Gastroesophageal sphincter (tissue), 4 donors: ENCODE measurements at regions not wholly inside any gene's neighbourhood (a gene's known extent, or its start where the extent isn't known, plus 50 kb on each side); places are given as distances from the start of the nearest gene placed in this dataset.

Experiments
- ATAC-seq: fragments of 150-250 bp; one replicate; pipeline ENCODE4 v1.9.1; 2016; ENCODE audit warnings: mild to moderate bottlenecking, moderate library complexity
- H3K27ac ChIP-seq, 4 donors: fragments of 200-600 bp; sonication (generic) in 3 of 4; 1 replicate in 3 of 4; 2 replicates in 1 of 4; pipeline ENCODE4 v1.5.1; 2016 to 2019
- H3K27me3 ChIP-seq: fragments of 200-600 bp; sonication (generic); one replicate; pipeline ENCODE4 v1.5.1; 2019
- H3K36me3 ChIP-seq, 2 donors: fragments of 200-600 bp; sonication (generic); one replicate each; pipeline ENCODE4 v1.5.1; 2019; ENCODE audit warnings: control low read depth in 1 of 2
- H3K4me1 ChIP-seq, 3 donors: fragments of 200-600 bp; sonication (generic); 1 replicate in 2 of 3; 2 replicates in 1 of 3; pipeline ENCODE4 v1.5.1; 2016 to 2019; ENCODE audit warnings: control low read depth in 2 of 3
- H3K4me3 ChIP-seq, 2 donors: fragments of 200-600 bp; sonication (generic); one replicate each; pipeline ENCODE4 v1.5.1; 2019; ENCODE audit warnings: mild to moderate bottlenecking in 1 of 2, moderate library complexity in 1 of 2
- H3K9me3 ChIP-seq, 3 donors: fragments of 200-600 bp; sonication (generic); one replicate each; pipeline ENCODE4 v1.5.1; 2017 to 2019; ENCODE audit warnings: control low read depth in 2 of 3
- EP300 ChIP-seq: sonication (generic); formaldehyde crosslinking; IDR thresholded peaks from one replicate; pipeline ENCODE4 v1.6.1; 2017; ENCODE audit warnings: antibody characterized with exemption, mild to moderate bottlenecking
- POLR2A ChIP-seq, 2 donors: fragments of 450-650 bp; IDR thresholded peaks; one replicate each; pipeline ENCODE4 v1.6.1; 2017; ENCODE audit warnings: antibody characterized with exemption in 2 of 2, mild to moderate bottlenecking in 2 of 2, moderate library complexity in 1 of 2
- POLR2AphosphoS5 ChIP-seq: sonication (generic); formaldehyde crosslinking; IDR thresholded peaks from one replicate; pipeline ENCODE4 v1.6.1; 2017; ENCODE audit warnings: antibody characterized with exemption
- WGBS, 2 donors: methylation state at CpG; one replicate each; pipeline ENCODE4 v1.1.5; 2018; ENCODE audit warnings: low coverage in 1 of 2; 5-methylcytosine and 5-hydroxymethylcytosine counted together
- TF ChIP-seq, protein P1 (sequence below), 4 experiments: fragments of 200-600 bp in 2 of 4; fragments of 450-650 bp in 2 of 4; sonication (generic) in 1 of 4; IDR thresholded peaks; one replicate each; pipeline ENCODE4 v1.5.1; 2017 to 2019; ENCODE audit warnings: antibody characterized with exemption in 4 of 4, mild to moderate bottlenecking in 2 of 4, moderate library complexity in 2 of 4

DNA sequence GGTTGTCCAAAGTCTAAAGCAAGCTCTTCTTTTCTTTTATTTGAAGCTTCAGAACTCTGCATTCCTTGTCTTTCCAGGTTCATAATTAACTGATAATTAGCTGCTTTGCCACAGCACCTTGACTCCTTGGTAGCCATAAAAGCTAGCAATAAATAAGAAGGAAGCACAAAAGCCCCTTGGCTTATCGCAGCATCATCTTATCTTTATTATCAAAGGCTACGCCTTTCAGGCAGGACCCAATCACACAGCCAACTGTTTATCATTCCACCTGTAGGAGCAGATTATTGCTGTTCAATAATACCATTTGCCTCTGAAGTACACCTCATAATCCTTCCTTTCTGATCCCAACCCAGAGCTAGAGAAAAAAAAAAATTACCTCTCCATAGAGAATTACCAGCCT lies 489.2 kb downstream of the SATB2 start:
- Histone ChIP-seq H3K27me3 (no peaks in the 10 kb centered on the region), H3K36me3 (no peaks in the 10 kb centered on the region), H3K4me1 (no peaks in the 10 kb centered on the region), H3K9me3 (peaks cover 0 to under 1% (median 0%) of the 10 kb centered on the region in 3 donors), H3K4me3 (no peak overlapping the region), H3K27ac (no peak overlapping the region)
- TF ChIP-seq, protein P1, sequence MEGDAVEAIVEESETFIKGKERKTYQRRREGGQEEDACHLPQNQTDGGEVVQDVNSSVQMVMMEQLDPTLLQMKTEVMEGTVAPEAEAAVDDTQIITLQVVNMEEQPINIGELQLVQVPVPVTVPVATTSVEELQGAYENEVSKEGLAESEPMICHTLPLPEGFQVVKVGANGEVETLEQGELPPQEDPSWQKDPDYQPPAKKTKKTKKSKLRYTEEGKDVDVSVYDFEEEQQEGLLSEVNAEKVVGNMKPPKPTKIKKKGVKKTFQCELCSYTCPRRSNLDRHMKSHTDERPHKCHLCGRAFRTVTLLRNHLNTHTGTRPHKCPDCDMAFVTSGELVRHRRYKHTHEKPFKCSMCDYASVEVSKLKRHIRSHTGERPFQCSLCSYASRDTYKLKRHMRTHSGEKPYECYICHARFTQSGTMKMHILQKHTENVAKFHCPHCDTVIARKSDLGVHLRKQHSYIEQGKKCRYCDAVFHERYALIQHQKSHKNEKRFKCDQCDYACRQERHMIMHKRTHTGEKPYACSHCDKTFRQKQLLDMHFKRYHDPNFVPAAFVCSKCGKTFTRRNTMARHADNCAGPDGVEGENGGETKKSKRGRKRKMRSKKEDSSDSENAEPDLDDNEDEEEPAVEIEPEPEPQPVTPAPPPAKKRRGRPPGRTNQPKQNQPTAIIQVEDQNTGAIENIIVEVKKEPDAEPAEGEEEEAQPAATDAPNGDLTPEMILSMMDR (IDR thresholded peaks at IDR 0.05) = no peak
- TF ChIP-seq POLR2AphosphoS5 (no peak), POLR2A (IDR thresholded peaks at IDR 0.05) (no peak), EP300 (no peak)
- 88 to 100% methylated on average over 2 of the region's 2 CpGs for WGBS, 2 donors
- no peak for ATAC-seq

DNA sequence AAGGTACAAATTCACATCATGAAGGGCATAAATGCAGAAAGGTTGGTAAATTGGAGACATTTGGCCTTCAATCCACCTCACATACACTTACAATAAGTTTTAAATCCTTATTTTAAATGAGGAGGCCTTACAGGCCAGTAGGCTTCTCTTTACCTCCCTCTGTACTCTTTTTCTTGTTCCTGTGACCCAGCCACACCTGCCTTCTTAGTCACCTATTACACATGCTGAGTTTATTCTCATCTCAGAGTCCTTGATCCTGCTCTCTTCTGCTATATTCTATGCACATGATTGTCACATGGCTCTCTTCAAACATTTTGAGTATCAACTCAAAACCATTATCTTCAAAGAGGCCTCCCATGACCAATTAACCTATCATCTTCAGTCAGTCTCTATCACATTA lies 491.5 kb downstream of the SATB2 start:
- Histone ChIP-seq H3K4me1 (no peaks in the 10 kb centered on the region), H3K36me3 (no peaks in the 10 kb centered on the region), H3K9me3 (no peaks in the 10 kb centered on the region), H3K27me3 (no peaks in the 10 kb centered on the region), H3K27ac (no peak overlapping the region), H3K4me3 (no peak overlapping the region)
- TF ChIP-seq POLR2A (IDR thresholded peaks at IDR 0.05) (no peak), POLR2AphosphoS5 (no peak), EP300 (no peak)
- TF ChIP-seq, protein P1 (IDR thresholded peaks at IDR 0.05) = no peak
- ATAC-seq = no peak

DNA sequence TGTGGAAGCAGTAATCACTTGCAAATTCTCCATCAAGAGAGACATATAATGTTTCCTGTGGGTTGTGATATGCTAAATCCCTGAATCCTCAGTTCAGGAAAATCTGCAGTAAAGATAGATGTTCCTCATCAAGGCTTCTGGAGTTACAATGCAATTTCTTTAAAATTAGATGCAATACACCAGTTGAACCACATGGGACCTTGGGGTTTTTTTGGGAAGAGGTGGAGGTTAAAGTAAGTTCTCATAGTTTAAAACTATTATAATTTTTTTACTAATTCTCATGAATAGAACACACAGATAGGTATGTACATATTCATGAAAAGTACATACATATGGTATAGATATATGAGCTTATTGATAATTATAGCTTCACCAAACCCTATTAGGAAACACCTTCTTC lies 496.2 kb downstream of the SATB2 start:
- no peak overlapping the region for H3K27ac ChIP-seq
- ATAC-seq = no peak
- no peaks in the 10 kb centered on the region for H3K27me3 ChIP-seq
- H3K4me3 ChIP-seq = no peak overlapping the region
- no peaks in the 10 kb centered on the region for H3K36me3 ChIP-seq
- TF ChIP-seq, protein P1 (IDR thresholded peaks at IDR 0.05) = no peak
- TF ChIP-seq EP300 (no peak), POLR2AphosphoS5 (no peak), POLR2A (IDR thresholded peaks at IDR 0.05) (no peak)
- H3K4me1 ChIP-seq = no peaks in the 10 kb centered on the region
- H3K9me3 ChIP-seq = no peaks in the 10 kb centered on the region

DNA sequence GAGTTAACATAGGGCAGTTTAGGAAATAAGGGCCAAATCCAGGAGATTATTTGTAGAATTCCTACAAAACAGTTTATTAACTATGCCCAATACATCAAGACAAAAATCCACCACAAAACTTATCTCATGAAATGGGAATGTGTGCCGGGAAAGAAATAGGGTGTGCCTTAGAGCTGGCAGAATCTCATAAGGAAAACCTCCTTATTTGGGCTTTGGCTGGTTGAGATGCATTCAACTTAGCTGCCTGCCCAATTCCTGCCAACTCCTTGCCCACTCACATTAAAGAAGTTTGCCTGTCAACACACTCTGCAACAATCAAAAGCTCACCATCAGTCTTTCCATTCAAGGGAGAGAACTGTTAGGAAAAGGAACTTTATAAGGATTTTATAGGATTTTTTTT lies 500.6 kb downstream of the SATB2 start:
- Histone ChIP-seq H3K27ac (no peak overlapping the region), H3K4me3 (no peak overlapping the region), H3K36me3 (no peaks in the 10 kb centered on the region), H3K4me1 (no peaks in the 10 kb centered on the region), H3K27me3 (no peaks in the 10 kb centered on the region), H3K9me3 (no peaks in the 10 kb centered on the region)
- ATAC-seq = no peak
- TF ChIP-seq POLR2A (IDR thresholded peaks at IDR 0.05) = no peak
- TF ChIP-seq, protein P1 (IDR thresholded peaks at IDR 0.05) = no peak
- no peak for TF ChIP-seq EP300
- TF ChIP-seq POLR2AphosphoS5 = no peak
- 40 to 50% methylated on average over 1 of the region's 1 CpG for WGBS, 2 donors

DNA sequence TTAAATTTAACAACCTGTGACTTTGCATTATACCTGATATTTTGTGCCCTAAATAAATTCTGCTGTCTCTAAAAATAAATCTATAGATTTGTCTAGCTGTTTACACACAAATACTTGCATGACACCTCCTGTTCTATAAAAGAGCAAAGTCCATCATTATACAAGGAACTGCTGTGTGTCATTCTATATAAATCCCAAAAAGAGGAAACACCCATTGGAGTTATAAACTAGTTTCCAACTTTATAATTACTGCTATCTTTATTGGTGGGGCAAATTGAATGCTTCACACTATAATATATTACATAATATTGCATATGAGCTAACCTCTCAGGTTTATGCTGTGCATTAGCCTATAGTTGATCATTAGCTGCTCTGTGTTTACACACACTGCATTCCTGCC lies 504.4 kb downstream of the SATB2 start:
- no peak overlapping the region for H3K4me3 ChIP-seq
- no peaks in the 10 kb centered on the region for H3K4me1 ChIP-seq
- no peaks in the 10 kb centered on the region for H3K27me3 ChIP-seq
- TF ChIP-seq EP300 (no peak), POLR2A (IDR thresholded peaks at IDR 0.05) (no peak), POLR2AphosphoS5 (no peak)
- TF ChIP-seq, protein P1 (IDR thresholded peaks at IDR 0.05) = no peak
- H3K27ac ChIP-seq = no peak overlapping the region
- no peaks in the 10 kb centered on the region for H3K36me3 ChIP-seq
- ATAC-seq = no peak
- no peaks in the 10 kb centered on the region for H3K9me3 ChIP-seq
